BJ (cell line): ENCODE measurements at regions not wholly inside any gene's neighbourhood (a gene's known extent, or its start where the extent isn't known, plus 50 kb on each side); places are given as distances from the start of the nearest gene placed in this dataset.

ENCODE experiments used
- CTCF ChIA-PET: fragments of 350-600 bp; formaldehyde crosslinking; extraction: SDS; loops from one replicate; lab custom pipeline; 2021; ENCODE audit warnings: antibody characterized with exemption, inconsistent platforms; lab: Yijun Ruan, JAX
- POLR2A ChIA-PET: fragments of 300-600 bp; sonication (Branson Sonifier 250); formaldehyde crosslinking; extraction: SDS; loops from one replicate; lab custom pipeline; 2021; ENCODE audit warnings: antibody characterized with exemption; lab: Charles Lee
- DNase-seq: peaks from one replicate; pipeline ENCODE4 v3.0.0-alpha.2; 2011; ENCODE audit warnings: low read depth
- H3K27me3 ChIP-seq: 2 replicates; pipeline ENCODE4 v1.6.0; 2011; ENCODE audit warnings: low read length; ENCODE audit not compliant: control insufficient read depth, insufficient read depth
- H3K36me3 ChIP-seq: 2 replicates; pipeline ENCODE4 v1.5.1; 2011; ENCODE audit warnings: low read length; ENCODE audit not compliant: control insufficient read depth, insufficient read depth
- H3K4me3 ChIP-seq: 2 replicates; pipeline ENCODE4 v1.5.1; 2011; ENCODE audit warnings: low read depth, mild to moderate bottlenecking, control low read depth, low read length
- CTCF ChIP-seq: IDR thresholded peaks from 2 replicates; pipeline ENCODE4 v1.5.1; 2011; ENCODE audit warnings: low read depth, mild to moderate bottlenecking, control low read depth, inconsistent platforms, low read length, moderate library complexity; ENCODE audit not compliant: insufficient read depth

DNA sequence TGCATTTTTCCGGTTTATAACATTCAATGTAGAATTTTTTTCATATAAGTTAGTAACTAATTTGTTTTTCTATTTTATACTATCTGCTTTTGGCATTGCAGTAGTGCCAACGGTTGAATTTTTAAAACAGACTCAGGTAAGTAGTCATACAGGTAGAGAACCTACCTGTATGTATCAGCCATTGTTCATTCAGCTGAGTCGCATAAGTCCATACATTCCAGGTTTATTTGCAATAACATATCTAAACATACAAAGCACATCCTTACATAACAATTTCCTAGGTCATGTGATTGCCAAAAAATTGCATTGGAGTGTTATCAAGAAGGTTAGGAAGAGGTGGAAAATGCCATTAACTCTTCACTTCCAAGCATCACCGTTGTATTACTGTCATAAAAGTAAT is 1059.3 kb upstream of the CNTN5 start:
- no peak for TF ChIP-seq CTCF
- no peaks in the 10 kb centered on the region for H3K36me3 ChIP-seq
- POLR2A ChIA-PET: no interaction called here
- CTCF ChIA-PET: no interaction called here
- no peaks in the 10 kb centered on the region for H3K27me3 ChIP-seq
- DNase-seq: no peak
- H3K4me3 ChIP-seq: no peak overlapping the region

DNA sequence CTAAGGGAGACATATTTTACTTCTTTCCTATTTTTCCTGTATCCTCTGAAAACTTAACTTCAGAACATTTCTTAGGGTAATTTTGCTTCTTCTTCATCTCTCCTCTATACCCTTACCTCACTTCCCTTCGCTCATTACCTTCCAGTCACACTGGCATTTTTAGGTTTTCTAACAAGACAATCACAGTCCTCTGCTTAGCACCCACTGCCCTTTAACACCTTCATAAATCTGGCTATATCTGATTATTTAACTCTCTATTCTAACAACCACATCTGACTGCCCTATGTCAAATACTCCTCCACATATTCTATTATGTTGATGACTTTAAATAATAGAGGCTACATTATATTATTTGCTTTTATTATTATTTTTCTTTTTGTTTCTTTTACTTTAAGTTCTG is 1058.0 kb upstream of the CNTN5 start:
- POLR2A ChIA-PET: no interaction called here
- no peaks in the 10 kb centered on the region for H3K36me3 ChIP-seq
- no peak for TF ChIP-seq CTCF
- no peaks in the 10 kb centered on the region for H3K27me3 ChIP-seq
- no peak for DNase-seq
- CTCF ChIA-PET: no interaction called here
- no peak overlapping the region for H3K4me3 ChIP-seq

DNA sequence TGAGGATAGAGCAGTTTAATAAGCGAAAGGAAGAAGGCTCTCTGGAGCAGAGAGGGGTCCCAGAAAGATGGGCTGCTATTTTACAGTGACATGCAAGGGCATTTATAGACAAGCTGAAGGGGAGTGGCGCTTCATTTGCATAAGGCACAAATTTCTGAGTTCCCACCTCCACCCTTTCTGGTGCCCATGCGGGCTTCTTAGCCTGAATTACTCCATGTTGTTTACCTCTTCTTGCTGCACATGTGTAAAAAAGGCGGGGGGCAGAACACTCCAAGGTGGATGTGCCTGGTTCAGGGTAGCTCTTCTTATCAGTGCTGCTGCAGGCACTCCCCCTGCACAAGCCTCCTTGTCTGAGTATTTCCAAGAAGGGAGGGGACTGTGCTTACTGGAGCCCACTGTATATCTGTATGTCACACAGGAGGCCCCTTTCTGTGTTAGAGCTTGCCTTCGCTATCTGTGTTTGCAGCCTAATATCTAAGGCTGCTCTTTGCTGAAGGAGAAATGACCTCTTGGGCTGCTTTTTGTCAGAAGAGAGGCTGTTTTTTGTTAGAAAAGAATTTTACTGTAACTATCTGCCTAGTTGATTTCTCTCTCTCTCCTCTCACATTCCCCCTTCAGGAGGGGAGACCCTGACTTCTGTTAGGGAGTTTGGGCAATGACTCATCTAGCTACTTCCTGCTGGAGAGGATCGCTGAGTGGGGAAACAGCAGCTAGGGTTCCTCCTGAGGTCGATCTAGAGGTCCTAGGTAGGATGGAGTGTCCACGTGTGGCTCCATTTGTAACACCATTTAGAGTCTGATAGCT is 1057.0 kb upstream of the CNTN5 start:
- ChIA-PET POLR2A (no interaction called here), CTCF (no interaction called here)
- no peaks in the 10 kb centered on the region for H3K36me3 ChIP-seq
- TF ChIP-seq CTCF: no peak
- no peak for DNase-seq
- H3K27me3 ChIP-seq: no peaks in the 10 kb centered on the region
- no peak overlapping the region for H3K4me3 ChIP-seq

GRCh38 chr11:97964332-97965004 is 1056.3 kb upstream of the CNTN5 start:
- Histone ChIP-seq H3K4me3 (no peak overlapping the region), H3K27me3 (no peaks in the 10 kb centered on the region), H3K36me3 (no peaks in the 10 kb centered on the region)
- DNase-seq: no peak
- POLR2A ChIA-PET: no interaction called here
- CTCF ChIA-PET: no interaction called here
- no peak for TF ChIP-seq CTCF

- POLR2A ChIA-PET: no interaction called here
- Histone ChIP-seq H3K36me3 (no peaks in the 10 kb centered on the region), H3K27me3 (no peaks in the 10 kb centered on the region), H3K4me3 (no peak overlapping the region)
- peak; percentile 69 for DNase-seq
- no peak for TF ChIP-seq CTCF
- CTCF ChIA-PET: no interaction called here
Observed at GRCh38 chr11:97965849-97966646, 1054.7 kb upstream of the CNTN5 start.
